Duodenal mucosa (tissue), 2 donors: ENCODE measurements at regions not wholly inside any gene's neighbourhood (a gene's known extent, or its start where the extent isn't known, plus 50 kb on each side); places are given as distances from the start of the nearest gene placed in this dataset.

Experiments used
- H3K27ac ChIP-seq: one replicate; pipeline ENCODE4 v1.7.0; 2013; ENCODE audit warnings: low read depth, low read length
- H3K27me3 ChIP-seq, 2 donors: one replicate each; pipeline ENCODE4 v1.7.0; 2013; ENCODE audit warnings: low read length in 2 of 2, control low read depth in 1 of 2; ENCODE audit not compliant: insufficient read depth in 2 of 2, control insufficient read depth in 1 of 2
- H3K36me3 ChIP-seq, 2 donors: one replicate each; pipeline ENCODE4 v1.7.0; 2013; ENCODE audit warnings: low read length in 2 of 2, control low read depth in 1 of 2; ENCODE audit not compliant: insufficient read depth in 2 of 2, control insufficient read depth in 1 of 2
- H3K4me1 ChIP-seq, 2 donors: one replicate each; pipeline ENCODE4 v1.7.0; 2013; ENCODE audit warnings: low read length in 2 of 2, control low read depth in 1 of 2; ENCODE audit not compliant: insufficient read depth in 2 of 2, control insufficient read depth in 1 of 2
- H3K4me3 ChIP-seq, 2 donors: one replicate each; pipeline ENCODE4 v1.7.0; 2013; ENCODE audit warnings: low read length in 2 of 2, low read depth in 1 of 2
- H3K9ac ChIP-seq, 2 donors: one replicate each; pipeline ENCODE4 v1.7.0; 2013; ENCODE audit warnings: low read length in 2 of 2, low read depth in 1 of 2
- H3K9me3 ChIP-seq, 2 donors: one replicate each; pipeline ENCODE4 v1.7.0; 2013; ENCODE audit warnings: low read length in 2 of 2, control low read depth in 1 of 2; ENCODE audit not compliant: control insufficient read depth in 1 of 2

DNA sequence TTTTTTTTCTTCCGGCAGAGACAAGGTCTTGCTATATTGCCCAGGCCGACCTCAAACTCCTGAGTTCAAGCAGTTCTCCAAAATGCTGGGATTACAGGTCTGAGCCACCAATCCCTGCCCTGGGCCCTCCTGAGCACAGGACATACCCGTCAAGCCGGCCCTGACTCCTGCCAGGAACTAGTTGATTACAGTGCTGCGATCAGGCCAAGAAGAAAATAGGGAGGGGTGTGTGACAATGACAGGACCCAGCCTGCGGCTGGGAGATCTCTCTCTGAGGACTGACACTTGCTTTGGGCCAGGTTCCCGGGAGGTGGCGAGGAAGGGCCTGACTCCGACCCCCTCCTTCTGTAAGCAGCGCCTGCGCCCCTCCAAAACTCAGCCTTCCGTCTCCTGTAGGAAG is 276.6 kb downstream of the MRTFB start:
- Histone ChIP-seq H3K4me3 (no peak overlapping the region), H3K4me1 (no peaks in the 10 kb centered on the region), H3K36me3 (no peaks in the 10 kb centered on the region), H3K9ac (no peak overlapping the region), H3K9me3 (no peaks in the 10 kb centered on the region), H3K27ac (no peak overlapping the region), H3K27me3 (no peaks in the 10 kb centered on the region)

DNA sequence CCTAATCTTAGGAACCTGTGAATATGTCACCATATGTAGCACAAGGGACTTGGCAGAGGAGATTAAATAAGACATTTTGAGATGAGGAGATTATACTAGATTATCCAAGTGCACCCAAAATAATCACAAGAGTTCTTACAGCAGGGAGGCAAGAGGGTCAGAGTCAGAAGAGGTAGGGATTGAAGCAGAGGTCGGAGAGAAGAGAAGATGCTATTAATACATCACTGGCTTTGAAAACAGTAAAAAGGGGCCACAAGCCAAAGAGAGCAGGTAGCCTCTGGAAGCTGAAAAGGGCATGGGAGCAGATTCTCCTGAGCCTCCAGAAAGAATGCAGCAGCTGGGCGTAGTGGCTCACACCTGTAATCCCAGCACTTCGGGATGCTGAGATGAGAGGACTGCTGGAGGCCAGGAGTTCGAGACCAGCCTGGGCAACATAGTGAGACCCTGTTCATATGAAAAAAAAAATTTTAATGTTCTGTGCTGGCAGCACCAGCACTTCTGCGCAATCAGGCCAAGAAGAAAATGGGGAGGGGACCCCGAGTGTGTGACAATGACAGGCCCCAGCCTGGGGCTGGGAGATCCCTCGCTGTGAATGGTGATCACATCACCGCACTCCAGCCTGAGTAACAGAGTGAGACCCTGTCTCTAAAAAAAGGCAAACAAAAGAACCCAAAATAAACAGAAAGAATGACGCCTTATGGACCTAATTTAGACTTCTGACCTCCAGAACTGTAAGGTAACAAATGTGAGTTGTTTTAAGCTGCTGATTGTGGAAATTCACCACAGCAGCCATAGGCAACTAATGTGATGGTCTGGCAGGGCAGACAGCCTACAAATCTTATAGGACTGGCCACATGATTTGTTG is 275.4 kb downstream of the MRTFB start:
- H3K36me3 ChIP-seq: no peaks in the 10 kb centered on the region
- no peaks in the 10 kb centered on the region for H3K27me3 ChIP-seq
- H3K9ac ChIP-seq: no peak overlapping the region
- no peaks in the 10 kb centered on the region for H3K4me1 ChIP-seq
- H3K27ac ChIP-seq: no peak overlapping the region
- no peaks in the 10 kb centered on the region for H3K9me3 ChIP-seq
- no peak overlapping the region for H3K4me3 ChIP-seq

DNA sequence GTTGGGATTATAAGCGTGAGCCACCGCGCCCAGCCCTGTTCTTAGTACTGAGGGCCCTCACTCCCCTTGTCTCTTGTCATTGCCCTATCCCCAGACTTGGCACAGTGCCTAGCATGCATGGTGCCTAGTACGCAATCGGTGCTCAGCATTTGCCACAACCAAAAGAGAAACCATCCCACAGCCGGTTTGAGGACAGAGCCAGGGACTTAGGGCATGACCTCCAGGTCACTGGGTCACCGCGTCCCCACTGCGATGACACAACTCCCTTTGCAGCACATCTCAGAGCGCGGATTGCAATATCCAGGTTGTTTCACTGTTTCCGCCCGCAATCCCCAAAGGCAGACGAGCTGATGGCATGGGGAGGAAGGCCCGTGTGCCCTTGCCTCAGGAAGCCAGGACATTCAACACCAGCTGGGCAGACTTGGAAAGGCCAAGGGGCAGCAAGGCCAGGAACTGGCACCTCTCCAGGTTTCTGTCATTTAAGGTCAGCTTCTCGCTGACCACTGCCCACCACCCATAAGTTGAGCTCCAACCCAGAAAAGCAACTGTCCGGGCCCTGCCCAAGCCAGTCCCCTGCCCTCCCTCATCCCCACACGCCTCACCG is 274.5 kb downstream of the MRTFB start:
- H3K4me1 ChIP-seq: no peaks in the 10 kb centered on the region
- H3K27ac ChIP-seq: no peak overlapping the region
- no peaks in the 10 kb centered on the region for H3K9me3 ChIP-seq
- no peaks in the 10 kb centered on the region for H3K36me3 ChIP-seq
- H3K27me3 ChIP-seq: no peaks in the 10 kb centered on the region
- no peak overlapping the region for H3K4me3 ChIP-seq
- no peak overlapping the region for H3K9ac ChIP-seq

DNA sequence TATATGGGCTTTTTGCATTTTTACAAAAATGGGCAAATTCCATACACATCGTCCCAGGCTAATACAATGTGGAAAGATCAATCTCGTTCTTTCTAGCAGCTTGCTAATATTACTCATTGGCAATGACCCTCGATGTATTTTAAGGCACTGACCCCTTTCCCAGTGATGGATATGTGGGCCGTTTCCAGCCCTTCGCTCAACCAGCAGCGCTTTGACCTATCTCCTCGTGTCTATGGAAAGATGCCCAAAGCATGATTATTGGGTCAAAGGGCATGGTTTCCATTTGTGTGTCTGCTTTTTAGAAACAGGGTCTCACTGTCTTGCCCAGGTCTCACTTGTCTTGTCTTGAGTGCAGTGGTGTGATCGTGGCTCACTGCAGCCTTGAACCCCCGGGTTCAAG is 273.8 kb downstream of the MRTFB start:
- Histone ChIP-seq H3K4me3 (no peak overlapping the region), H3K9ac (no peak overlapping the region), H3K36me3 (no peaks in the 10 kb centered on the region), H3K27me3 (no peaks in the 10 kb centered on the region), H3K9me3 (no peaks in the 10 kb centered on the region), H3K4me1 (no peaks in the 10 kb centered on the region), H3K27ac (no peak overlapping the region)

DNA sequence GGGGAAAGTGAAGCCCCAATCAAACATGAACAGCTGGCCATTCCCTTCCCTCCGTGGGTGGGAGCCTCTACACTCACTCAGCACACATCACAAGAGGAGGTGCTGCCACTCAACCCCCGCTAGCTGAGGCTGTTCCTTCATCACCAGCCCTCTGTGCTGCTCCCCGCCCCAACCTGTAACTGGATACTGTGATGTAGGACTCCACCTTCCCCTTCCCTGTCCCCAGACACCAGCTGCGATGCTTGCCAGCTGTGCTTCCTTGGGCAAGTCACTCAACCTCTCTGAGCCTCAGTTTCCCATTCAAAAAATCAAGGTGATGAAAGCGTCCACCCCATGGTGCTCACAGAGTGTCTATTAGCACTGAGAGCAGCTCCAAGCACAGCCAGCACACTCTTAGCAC is 273.2 kb downstream of the MRTFB start:
- H3K9ac ChIP-seq: no peak overlapping the region
- H3K4me3 ChIP-seq: no peak overlapping the region
- H3K27ac ChIP-seq: no peak overlapping the region
- H3K36me3 ChIP-seq: no peaks in the 10 kb centered on the region
- H3K27me3 ChIP-seq: no peaks in the 10 kb centered on the region
- H3K9me3 ChIP-seq: no peaks in the 10 kb centered on the region
- no peaks in the 10 kb centered on the region for H3K4me1 ChIP-seq

DNA sequence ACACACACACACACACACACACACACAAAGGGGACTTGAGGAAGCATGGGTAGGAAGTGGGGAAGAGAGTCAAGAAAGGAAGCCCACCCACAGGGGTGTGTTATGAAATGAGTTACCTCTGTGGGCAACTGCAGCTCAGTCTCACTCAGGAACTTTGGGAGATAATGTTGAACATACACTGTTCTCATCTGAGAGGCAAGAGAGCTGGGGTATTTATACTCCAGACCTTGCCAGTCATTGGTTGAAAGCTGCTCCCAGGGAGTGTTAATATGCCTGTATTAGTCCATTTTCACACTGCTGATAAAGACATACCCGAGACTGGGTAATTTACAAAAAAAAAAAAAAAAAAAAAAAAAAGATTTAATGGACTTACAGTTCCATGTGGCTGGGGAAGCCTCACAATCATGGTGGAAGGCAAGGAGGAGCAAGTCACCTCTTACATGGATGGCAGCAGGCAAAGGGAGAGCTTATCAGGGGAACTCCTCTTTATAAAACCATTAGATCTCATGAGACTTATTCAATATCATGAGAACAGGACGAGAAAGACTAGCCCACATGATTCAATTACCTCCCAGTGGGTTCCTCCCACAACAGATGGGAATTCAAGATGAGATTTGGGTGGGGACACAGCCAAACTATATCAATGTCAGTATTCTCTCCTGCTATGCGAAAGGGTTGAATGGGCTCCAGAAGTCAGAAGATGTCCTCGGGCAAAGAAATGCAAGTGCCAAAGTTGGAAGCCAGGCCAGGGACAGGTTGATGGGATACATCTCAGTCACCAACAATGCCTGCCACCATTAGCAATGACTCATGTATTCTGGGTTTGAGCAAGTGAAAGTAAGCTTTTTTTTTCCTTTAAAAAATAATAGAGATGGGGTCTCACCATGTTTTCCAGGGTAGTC is 270.5 kb downstream of the MRTFB start:
- H3K27me3 ChIP-seq: no peaks in the 10 kb centered on the region
- no peaks in the 10 kb centered on the region for H3K4me1 ChIP-seq
- H3K9me3 ChIP-seq: no peaks in the 10 kb centered on the region
- H3K27ac ChIP-seq: no peak overlapping the region
- no peaks in the 10 kb centered on the region for H3K36me3 ChIP-seq
- H3K4me3 ChIP-seq: no peak overlapping the region
- no peak overlapping the region for H3K9ac ChIP-seq

DNA sequence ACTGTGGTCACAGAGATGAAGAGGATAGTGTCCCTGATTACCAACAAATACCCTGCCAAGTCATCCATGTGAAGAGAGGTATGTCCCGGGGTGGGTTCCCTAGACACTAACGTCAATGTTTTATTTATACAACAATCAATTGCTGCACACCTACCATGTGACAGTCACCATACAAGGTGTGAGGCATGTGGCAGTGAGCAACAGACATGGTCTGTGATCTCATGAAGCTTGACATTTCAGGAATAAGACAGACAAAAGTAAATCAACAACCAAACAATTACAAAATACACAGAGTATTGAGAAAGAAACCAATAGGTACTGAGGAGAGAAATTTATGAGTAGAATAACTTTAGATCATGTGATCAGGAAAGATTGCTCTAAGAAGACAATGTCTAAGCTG is 268.6 kb downstream of the MRTFB start:
- Histone ChIP-seq H3K4me3 (no peak overlapping the region), H3K4me1 (no peaks in the 10 kb centered on the region), H3K27ac (no peak overlapping the region), H3K27me3 (no peaks in the 10 kb centered on the region), H3K9me3 (no peaks in the 10 kb centered on the region), H3K9ac (no peak overlapping the region), H3K36me3 (no peaks in the 10 kb centered on the region)

DNA sequence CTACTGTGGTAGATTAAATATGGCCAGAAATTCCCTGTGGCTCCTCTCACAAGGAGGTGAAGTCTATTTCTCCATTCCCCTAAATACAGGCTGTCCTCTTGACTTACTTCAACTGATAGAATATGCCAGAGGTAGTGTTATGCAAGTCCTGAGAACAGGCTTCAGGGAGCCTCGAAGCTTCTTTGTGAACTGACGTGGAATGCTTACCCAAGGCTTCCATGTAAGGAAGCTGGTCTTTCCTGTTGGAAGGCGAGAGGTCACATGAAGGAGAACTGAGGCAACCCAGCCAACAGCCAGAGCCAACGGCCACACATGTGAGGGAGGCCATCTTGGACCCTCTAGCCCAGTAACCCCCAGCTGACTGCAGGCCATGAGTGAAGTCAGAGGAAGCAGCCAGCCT is 267.9 kb downstream of the MRTFB start:
- no peak overlapping the region for H3K27ac ChIP-seq
- H3K4me3 ChIP-seq: no peak overlapping the region
- H3K9me3 ChIP-seq: no peaks in the 10 kb centered on the region
- no peaks in the 10 kb centered on the region for H3K4me1 ChIP-seq
- H3K36me3 ChIP-seq: no peaks in the 10 kb centered on the region
- no peak overlapping the region for H3K9ac ChIP-seq
- no peaks in the 10 kb centered on the region for H3K27me3 ChIP-seq

DNA sequence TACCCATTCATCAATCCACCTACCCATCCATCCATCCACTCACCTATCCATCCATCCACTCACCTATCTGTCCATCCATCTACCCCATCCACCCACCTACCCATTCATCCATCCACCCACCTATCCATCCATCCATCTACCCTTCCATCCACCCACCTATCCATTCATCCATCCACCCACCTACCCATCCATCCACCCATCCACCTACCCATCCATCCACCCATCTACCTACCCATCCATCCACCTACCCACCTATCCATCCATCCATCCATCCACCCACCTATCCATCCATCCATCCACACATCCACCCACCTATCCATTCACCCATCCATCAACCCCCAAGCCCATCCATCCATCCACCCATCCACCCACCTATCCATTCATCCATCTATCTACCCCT is 267.1 kb downstream of the MRTFB start:
- no peak overlapping the region for H3K9ac ChIP-seq
- H3K36me3 ChIP-seq: no peaks in the 10 kb centered on the region
- no peaks in the 10 kb centered on the region for H3K4me1 ChIP-seq
- H3K27me3 ChIP-seq: no peaks in the 10 kb centered on the region
- no peaks in the 10 kb centered on the region for H3K9me3 ChIP-seq
- no peak overlapping the region for H3K4me3 ChIP-seq
- H3K27ac ChIP-seq: no peak overlapping the region
